GM19193 (cell line): ENCODE measurements at regions not wholly inside any gene's neighbourhood (a gene's known extent, or its start where the extent isn't known, plus 50 kb on each side); places are given as distances from the start of the nearest gene placed in this dataset.

Experiments
- POLR2A ChIP-seq: IDR thresholded peaks from 4 replicates; pipeline ENCODE4 v1.6.1; 2011; ENCODE audit not compliant: insufficient read depth, insufficient read length; ENCODE audit errors: extremely low read depth

GRCh38 chr6:137776786-137777686 is 90.0 kb upstream of the TNFAIP3 start:
- no peak for TF ChIP-seq POLR2A

GRCh38 chr6:137777687-137778075 is 89.4 kb upstream of the TNFAIP3 start:
- no peak for TF ChIP-seq POLR2A

GRCh38 chr6:137779982-137780381 is 87.1 kb upstream of the TNFAIP3 start:
- TF ChIP-seq POLR2A = no peak

GRCh38 chr6:137780447-137781034 is 86.5 kb upstream of the TNFAIP3 start:
- TF ChIP-seq POLR2A = no peak

- no peak for TF ChIP-seq POLR2A
These were observed 85.4 kb upstream of the TNFAIP3 start for GRCh38 chr6:137781639-137782038.

- TF ChIP-seq POLR2A = no peak
These were observed 84.7 kb upstream of the TNFAIP3 start for GRCh38 chr6:137782166-137783039.

GRCh38 chr6:137783710-137784109 is 83.3 kb upstream of the TNFAIP3 start:
- no peak for TF ChIP-seq POLR2A

- TF ChIP-seq POLR2A = no peak
These were observed 82.5 kb upstream of the TNFAIP3 start for GRCh38 chr6:137784583-137784982.

- no peak for TF ChIP-seq POLR2A
These were observed 80.0 kb upstream of the TNFAIP3 start for GRCh38 chr6:137787016-137787415.

- no peak for TF ChIP-seq POLR2A
These were observed 78.8 kb upstream of the TNFAIP3 start for GRCh38 chr6:137788248-137788647.

- no peak for TF ChIP-seq POLR2A
These were observed 75.5 kb upstream of the TNFAIP3 start for GRCh38 chr6:137791281-137792159.

- TF ChIP-seq POLR2A = no peak
These were observed 74.7 kb upstream of the TNFAIP3 start for GRCh38 chr6:137792160-137793033.

GRCh38 chr6:137793805-137794515 is 73.1 kb upstream of the TNFAIP3 start:
- TF ChIP-seq POLR2A = no peak
